GM12875 (cell line): ENCODE measurements at regions not wholly inside any gene's neighbourhood (a gene's known extent, or its start where the extent isn't known, plus 50 kb on each side); places are given as distances from the start of the nearest gene placed in this dataset.

ENCODE experiments used
- H3K4me3 ChIP-seq: one replicate; pipeline ENCODE4 v1.5.1; 2011; ENCODE audit warnings: low read depth, low read length, control low read depth
- CTCF ChIP-seq: IDR thresholded peaks from 2 replicates; pipeline ENCODE4 v1.5.1; 2011; ENCODE audit warnings: low read depth, mild to moderate bottlenecking, control low read depth, inconsistent platforms, low read length, moderate library complexity, borderline replicate concordance; ENCODE audit not compliant: insufficient read depth

GRCh38 chr6:165229216-165229615, 80.2 kb downstream of the C6orf118 start:
- H3K4me3 ChIP-seq = no peak overlapping the region
- TF ChIP-seq CTCF = no peak

GRCh38 chr6:165227644-165228329, 81.6 kb downstream of the C6orf118 start:
- no peak overlapping the region for H3K4me3 ChIP-seq
- TF ChIP-seq CTCF = no peak

DNA sequence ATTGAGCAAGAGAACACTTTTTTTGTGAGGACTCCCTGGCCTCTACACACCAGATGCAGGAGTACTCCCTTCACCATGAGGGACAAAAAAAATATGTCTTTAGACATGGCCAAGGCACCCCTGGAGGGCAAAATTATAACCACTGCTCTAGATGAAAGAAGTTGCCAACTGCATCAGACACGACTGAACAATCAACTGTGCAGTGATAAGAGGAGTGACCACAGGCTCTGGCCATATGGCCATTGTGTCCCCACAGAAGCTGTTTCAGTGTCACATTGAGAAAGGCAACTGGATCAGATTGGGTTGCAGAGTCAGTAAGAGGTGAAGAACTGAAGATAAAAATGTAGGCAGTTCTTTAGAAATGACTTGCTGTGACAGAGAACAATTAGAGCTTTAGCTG, 85.7 kb downstream of the C6orf118 start:
- H3K4me3 ChIP-seq = no peak overlapping the region
- TF ChIP-seq CTCF = no peak

- no peak for TF ChIP-seq CTCF
- H3K4me3 ChIP-seq = no peak overlapping the region
Observed at GRCh38 chr6:165223101-165223500, 86.3 kb downstream of the C6orf118 start.

GRCh38 chr6:165222315-165223025, 86.9 kb downstream of the C6orf118 start:
- no peak overlapping the region for H3K4me3 ChIP-seq
- no peak for TF ChIP-seq CTCF

DNA sequence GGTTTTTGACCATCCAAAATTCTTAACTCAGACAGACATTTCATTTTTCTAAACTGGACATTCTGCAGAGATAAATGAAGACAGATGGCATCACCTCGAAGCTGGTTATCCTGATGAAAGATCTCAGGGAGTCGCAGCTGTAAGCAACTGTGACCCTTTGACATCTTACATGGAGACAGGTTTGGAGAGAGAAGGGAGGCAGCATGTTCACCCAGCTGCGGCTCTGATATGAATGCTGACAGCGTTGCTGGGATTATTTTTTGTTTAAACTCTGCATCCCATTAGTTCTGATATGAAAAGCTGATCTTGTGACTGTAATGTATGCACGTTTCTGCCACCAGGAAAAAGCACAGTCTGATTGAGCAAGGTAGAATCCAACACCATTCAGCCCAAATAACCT, 89.4 kb downstream of the C6orf118 start:
- no peak for TF ChIP-seq CTCF
- no peak overlapping the region for H3K4me3 ChIP-seq

GRCh38 chr6:165219629-165220028, 89.8 kb downstream of the C6orf118 start:
- no peak overlapping the region for H3K4me3 ChIP-seq

More at GRCh38 chr6:165219629-165220028, 89.8 kb downstream of the C6orf118 start:
- TF ChIP-seq CTCF = no peak
